Activated B cell treated with CpG ODN at 0.5 μM for 24 hours (primary cell): ENCODE measurements at regions not wholly inside any gene's neighbourhood (a gene's known extent, or its start where the extent isn't known, plus 50 kb on each side); places are given as distances from the start of the nearest gene placed in this dataset.
"Not testable (repeated sequence)": the region's sequence is repeated elsewhere in the genome, so short reads cannot be mapped to it uniquely, and the experiment has no call there.

Source experiments
- ATAC-seq: fragments of 200-7000 bp; cut with Tn5 transposase; one replicate; pipeline ENCODE4 v1.10.0; 2021; ENCODE audit warnings: low read depth, mild to moderate bottlenecking, moderate library complexity
- CTCF ChIA-PET: fragments of 350-600 bp; sonication (Branson Sonifier 250); formaldehyde crosslinking; loops from one replicate; lab custom pipeline; 2021; ENCODE audit warnings: antibody characterized with exemption; lab: Charles Lee
- POLR2A ChIA-PET: fragments of 350-600 bp; sonication (Branson Sonifier 250); formaldehyde crosslinking; loops from one replicate; lab custom pipeline; 2021; ENCODE audit warnings: antibody characterized with exemption; lab: Charles Lee
- DNase-seq: peaks from one replicate; pipeline ENCODE4 v3.0.0; 2022
- H3K27ac Mint-ChIP-seq: one replicate; pipeline ENCODE4 v1.8.0; 2020; ENCODE audit warnings: mixed read lengths
- H3K27me3 Mint-ChIP-seq: one replicate; pipeline ENCODE4 v1.8.0; 2021; ENCODE audit warnings: mixed read lengths
- H3K36me3 Mint-ChIP-seq: one replicate; pipeline ENCODE4 v1.8.0; 2021; ENCODE audit warnings: low read depth, mixed read lengths
- H3K4me1 Mint-ChIP-seq: one replicate; pipeline ENCODE4 v1.8.0; 2021; ENCODE audit warnings: mixed read lengths
- H3K4me3 Mint-ChIP-seq: one replicate; pipeline ENCODE4 v1.8.0; 2020; ENCODE audit warnings: mild to moderate bottlenecking, mixed read lengths
- H3K9me3 Mint-ChIP-seq: one replicate; pipeline ENCODE4 v1.8.0; 2020; ENCODE audit warnings: mixed read lengths
- CTCF ChIP-seq: fragments of 200-600 bp; IDR thresholded peaks from one replicate; pipeline ENCODE4 v1.8.0; 2022; ENCODE audit warnings: antibody characterized with exemption, mild to moderate bottlenecking
- intact Hi-C: fragments of 100-400 bp; cut with micrococcal nuclease; formaldehyde crosslinking; loops from one replicate; pipeline ENCODE4 v1.15.1; 2024

DNA sequence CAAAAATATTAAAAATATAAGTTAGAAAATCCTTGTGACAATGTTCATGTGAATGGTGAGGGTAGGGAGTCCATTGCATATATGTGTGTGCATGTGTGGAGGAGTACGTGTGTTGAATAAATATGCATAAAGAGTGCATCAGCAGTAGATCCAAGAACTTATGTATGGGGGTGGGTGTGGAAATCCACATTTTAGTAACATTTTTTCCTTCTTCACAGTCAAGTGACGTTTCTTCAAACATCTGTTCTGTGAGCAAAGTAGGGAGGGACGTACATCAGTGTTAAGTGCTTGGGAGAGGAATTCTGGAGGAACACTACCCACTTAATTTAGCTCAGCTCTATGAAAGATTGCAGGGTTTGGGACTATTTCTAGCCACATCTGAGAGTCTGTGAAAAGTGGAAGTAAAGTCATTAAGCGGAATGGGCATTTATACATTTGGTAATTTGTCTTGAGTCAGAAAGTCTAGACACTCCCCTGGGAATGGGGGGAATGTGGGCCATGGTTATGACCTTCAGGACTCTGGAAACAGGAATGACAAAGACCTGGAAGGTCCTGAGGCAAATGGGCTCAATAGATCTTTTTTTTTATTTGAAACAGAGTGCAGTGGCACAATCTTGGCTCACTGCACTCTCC, 156.4 kb upstream of the PLXNC1 start:
- no peak for TF ChIP-seq CTCF
- ChIA-PET CTCF (no interaction called here), POLR2A (no interaction called here)
- Mint-ChIP-seq H3K4me1 (no peaks in the 10 kb centered on the region), H3K9me3 (no peaks in the 10 kb centered on the region), H3K27me3 (peaks cover 3% of the 10 kb centered on the region), H3K4me3 (no peak overlapping the region), H3K27ac (no peak overlapping the region), H3K36me3 (no peaks in the 10 kb centered on the region)
- ATAC-seq: no peak
- intact Hi-C loops: no loop called here
- no peak for DNase-seq

GRCh38 chr12:93994721-93995120, 153.7 kb upstream of the PLXNC1 start:
- Mint-ChIP-seq H3K4me1 (no peaks in the 10 kb centered on the region), H3K27me3 (peaks cover 2% of the 10 kb centered on the region), H3K9me3 (peaks cover 8% of the 10 kb centered on the region), H3K27ac (no peak overlapping the region), H3K4me3 (no peak overlapping the region), H3K36me3 (no peaks in the 10 kb centered on the region)
- intact Hi-C loops: no loop called here
- no peak for TF ChIP-seq CTCF
- POLR2A ChIA-PET: no interaction called here
- ATAC-seq: no peak
- CTCF ChIA-PET: no interaction called here
- DNase-seq: no peak

DNA sequence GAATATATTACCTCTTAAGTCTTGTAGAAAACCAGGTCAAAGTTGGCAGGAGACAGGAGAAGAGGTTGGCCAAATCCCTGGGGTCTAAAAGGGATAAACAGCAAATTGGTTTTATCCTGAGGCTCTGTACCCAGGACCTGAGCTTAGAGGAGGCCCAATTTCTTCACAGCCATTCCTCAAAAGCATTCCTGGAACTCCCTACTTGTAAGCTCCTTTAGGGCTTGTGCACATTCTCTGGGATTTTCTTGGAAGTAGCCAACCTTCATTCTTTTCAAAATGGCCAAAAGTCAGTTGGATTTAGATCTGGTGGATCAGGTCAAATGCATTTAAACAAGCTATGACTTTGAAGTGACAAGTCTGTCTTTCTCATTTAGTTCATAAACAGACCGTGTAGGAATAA, 152.1 kb upstream of the PLXNC1 start:
- ChIA-PET POLR2A (no interaction called here), CTCF (no interaction called here)
- H3K4me1 Mint-ChIP-seq: no peaks in the 10 kb centered on the region
- TF ChIP-seq CTCF: no peak
- peaks cover 2% of the 10 kb centered on the region for H3K27me3 Mint-ChIP-seq
- H3K27ac Mint-ChIP-seq: no peak overlapping the region
- intact Hi-C loops: no loop called here
- H3K36me3 Mint-ChIP-seq: no peaks in the 10 kb centered on the region
- DNase-seq (no peak), ATAC-seq (no peak)
- peaks cover 8% of the 10 kb centered on the region for H3K9me3 Mint-ChIP-seq
- no peak overlapping the region for H3K4me3 Mint-ChIP-seq

GRCh38 chr12:94001691-94002090, 146.7 kb upstream of the PLXNC1 start:
- Mint-ChIP-seq H3K36me3 (no peaks in the 10 kb centered on the region), H3K9me3 (peaks cover 17% of the 10 kb centered on the region), H3K27me3 (peaks cover under 1% of the 10 kb centered on the region), H3K4me3 (no peak overlapping the region), H3K27ac (no peak overlapping the region), H3K4me1 (no peaks in the 10 kb centered on the region)
- no peak for ATAC-seq
- TF ChIP-seq CTCF: no peak
- POLR2A ChIA-PET: no interaction called here
- intact Hi-C loops: no loop called here
- CTCF ChIA-PET: no interaction called here
- DNase-seq: no peak

DNA sequence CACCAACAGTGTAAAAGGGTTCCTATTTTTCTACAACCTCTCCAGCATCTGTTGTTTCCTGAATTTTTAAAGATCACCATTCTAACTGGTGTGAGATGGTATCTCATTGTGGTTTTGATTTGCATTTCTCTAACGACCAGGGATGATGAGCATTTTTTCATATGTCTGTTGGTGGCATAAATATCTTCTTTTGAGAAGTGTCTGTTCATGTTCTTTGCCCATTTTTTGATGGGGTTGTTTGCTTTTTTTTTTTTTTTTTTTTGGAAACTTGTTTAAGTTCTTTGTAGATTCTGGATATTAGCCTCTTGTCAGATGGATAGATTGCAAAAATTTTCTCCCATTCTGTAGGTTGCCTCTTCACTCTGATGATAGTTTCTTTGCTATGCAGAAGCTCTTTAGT, 145.5 kb upstream of the PLXNC1 start:
- intact Hi-C loops, H3K4me3 Mint-ChIP-seq, H3K36me3 Mint-ChIP-seq, H3K27ac Mint-ChIP-seq, CTCF ChIA-PET, H3K27me3 Mint-ChIP-seq, POLR2A ChIA-PET, DNase-seq, ATAC-seq, H3K4me1 Mint-ChIP-seq: not testable (repeated sequence)
- H3K9me3 Mint-ChIP-seq: peaks cover 17% of the 10 kb centered on the region

DNA sequence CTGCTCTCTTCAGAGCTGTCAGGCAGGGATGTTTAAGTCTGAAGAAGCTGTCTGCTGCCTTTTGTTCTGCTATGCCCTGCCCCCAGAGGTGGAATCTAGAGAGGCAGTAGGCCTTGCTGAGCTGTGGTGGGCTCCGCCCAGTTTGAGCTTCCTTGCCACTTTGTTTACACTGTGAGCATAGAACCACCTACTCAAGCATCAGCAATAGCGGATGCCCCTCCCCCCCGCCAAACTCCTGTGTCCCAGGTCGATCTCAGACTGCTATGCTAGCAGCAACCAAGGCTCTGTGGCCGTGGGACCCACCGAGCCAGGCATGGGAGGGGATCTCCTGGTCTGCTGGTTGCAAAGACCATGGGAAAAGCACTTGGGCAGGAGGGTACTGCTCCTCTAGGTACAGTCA, 140.5 kb upstream of the PLXNC1 start:
- CTCF ChIA-PET, intact Hi-C loops, H3K4me3 Mint-ChIP-seq, H3K27ac Mint-ChIP-seq, POLR2A ChIA-PET, H3K27me3 Mint-ChIP-seq, H3K36me3 Mint-ChIP-seq, ATAC-seq, DNase-seq, H3K4me1 Mint-ChIP-seq, H3K9me3 Mint-ChIP-seq: not testable (repeated sequence)
